ENCODE measurements at regions not wholly inside any gene's neighbourhood (a gene's known extent, or its start where the extent isn't known, plus 50 kb on each side); places are given as distances from the start of the nearest gene placed in this dataset.

DNA sequence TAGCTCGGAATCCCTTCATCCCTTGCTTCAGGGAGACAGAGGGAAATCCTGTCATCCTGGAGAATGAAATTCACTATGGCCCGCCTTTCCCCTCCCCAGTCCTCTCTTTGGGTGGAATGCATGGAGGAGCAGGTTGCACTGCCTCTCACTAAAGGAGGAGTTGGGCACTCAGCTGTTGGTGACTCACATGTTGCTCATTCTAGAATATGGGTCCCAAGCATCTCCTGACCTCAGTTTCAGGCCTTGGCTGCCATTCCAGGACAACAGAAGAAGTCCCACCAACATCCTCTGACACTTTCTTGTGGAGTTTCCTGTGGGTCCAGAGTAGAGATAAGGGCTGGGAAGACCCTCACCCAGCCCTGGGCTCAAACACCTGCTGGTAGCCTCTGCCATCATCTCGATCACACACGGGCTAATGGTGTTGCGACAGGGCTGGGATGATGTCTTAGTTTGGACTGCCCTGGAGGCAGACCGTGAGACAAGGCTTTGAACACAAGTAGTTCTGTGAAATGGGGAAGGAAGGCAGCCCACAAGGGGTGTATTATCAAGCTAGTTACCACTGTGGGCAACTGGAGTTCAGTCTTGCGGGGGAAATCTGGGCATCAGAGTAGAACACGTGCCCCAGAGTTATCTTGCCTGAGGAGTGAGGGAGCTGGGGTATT, 52.4 kb upstream of the RNF24 start:
- no peak for TF ChIP-seq POLR2A (IDR thresholded peaks at IDR 0.05; ENCODE audit: low read depth, low read length)
- no peak for TF ChIP-seq TAF1 (IDR thresholded peaks at IDR 0.05; ENCODE audit: borderline replicate concordance, low read depth, low read length)
- TF ChIP-seq POLR2AphosphoS5 (IDR thresholded peaks at IDR 0.05; ENCODE audit: low read depth, low read length), result no peak

Data from GM12892 (cell line).